ENCODE measurements at regions not wholly inside any gene's neighbourhood (a gene's known extent, or its start where the extent isn't known, plus 50 kb on each side); places are given as distances from the start of the nearest gene placed in this dataset.

DNA sequence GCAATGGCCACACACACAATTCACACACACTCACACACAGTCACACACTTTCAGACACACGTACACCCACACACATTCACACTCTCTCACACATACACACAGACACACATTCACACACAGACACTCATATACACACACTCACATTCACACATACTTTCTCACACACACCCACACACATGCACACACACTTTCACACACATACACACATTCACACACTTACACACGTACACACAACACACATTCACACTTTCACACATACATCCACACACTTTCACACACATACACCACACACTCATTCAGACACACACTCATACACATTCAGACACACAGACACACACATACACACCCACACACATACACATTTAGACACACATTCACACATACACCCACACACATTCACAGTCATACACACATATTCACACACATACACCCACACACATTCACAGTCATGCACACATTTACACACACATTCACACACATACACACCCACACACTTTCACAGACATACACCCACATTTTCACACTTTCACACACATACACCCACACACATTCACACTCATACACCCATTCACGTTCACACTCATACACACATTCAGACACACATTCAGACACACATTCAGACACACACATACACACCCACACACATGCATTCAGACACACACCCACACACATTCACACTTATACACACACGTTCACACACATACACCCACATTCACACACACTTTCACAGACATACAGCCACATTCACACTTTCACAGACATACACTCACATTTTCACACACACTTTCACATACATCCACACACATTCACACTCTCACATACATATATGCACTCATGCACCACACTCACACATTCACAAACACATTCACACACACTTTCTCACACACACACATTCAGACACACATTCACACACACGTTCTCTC, 52.6 kb upstream of the C14orf180 start:
- Histone ChIP-seq H3K36me3 (ENCODE audit: insufficient read depth, low read length) (no peaks in the 10 kb centered on the region), H3K4me3 (ENCODE audit: low read length) (no peak overlapping the region), H3K9me3 (ENCODE audit: control insufficient read depth in 1 of 2, insufficient read depth in 1 of 2, low read length in 2 of 2) (peaks cover 0 to 41% of the 10 kb centered on the region in 2 experiments), H3K27me3 (ENCODE audit: control insufficient read depth in 1 of 2, insufficient read depth in 2 of 2, low read length in 2 of 2) (peaks cover 0 to 9% of the 10 kb centered on the region in 2 experiments), H3K4me1 (ENCODE audit: insufficient read depth, low read length) (no peaks in the 10 kb centered on the region), H3K27ac (ENCODE audit: low read depth in 1 of 2, low read length in 2 of 2) (no peak overlapping the region)
- POLR2A ChIA-PET, result no interaction called here
- intact Hi-C loops (cut with DNase I, micrococcal nuclease), result no loop called here
- peaks cover 8% of the 10 kb centered on the region for H3K4me1 Mint-ChIP-seq (ENCODE audit: low read depth)
- H3K27ac Mint-ChIP-seq, result no peak overlapping the region
- peaks cover 5% of the 10 kb centered on the region for H3K27me3 Mint-ChIP-seq
- CTCF ChIA-PET, result no interaction called here
- ATAC-seq (ENCODE audit: poor library complexity) (no peak), DNase-seq (no peak)
- TF ChIP-seq, protein P1, sequence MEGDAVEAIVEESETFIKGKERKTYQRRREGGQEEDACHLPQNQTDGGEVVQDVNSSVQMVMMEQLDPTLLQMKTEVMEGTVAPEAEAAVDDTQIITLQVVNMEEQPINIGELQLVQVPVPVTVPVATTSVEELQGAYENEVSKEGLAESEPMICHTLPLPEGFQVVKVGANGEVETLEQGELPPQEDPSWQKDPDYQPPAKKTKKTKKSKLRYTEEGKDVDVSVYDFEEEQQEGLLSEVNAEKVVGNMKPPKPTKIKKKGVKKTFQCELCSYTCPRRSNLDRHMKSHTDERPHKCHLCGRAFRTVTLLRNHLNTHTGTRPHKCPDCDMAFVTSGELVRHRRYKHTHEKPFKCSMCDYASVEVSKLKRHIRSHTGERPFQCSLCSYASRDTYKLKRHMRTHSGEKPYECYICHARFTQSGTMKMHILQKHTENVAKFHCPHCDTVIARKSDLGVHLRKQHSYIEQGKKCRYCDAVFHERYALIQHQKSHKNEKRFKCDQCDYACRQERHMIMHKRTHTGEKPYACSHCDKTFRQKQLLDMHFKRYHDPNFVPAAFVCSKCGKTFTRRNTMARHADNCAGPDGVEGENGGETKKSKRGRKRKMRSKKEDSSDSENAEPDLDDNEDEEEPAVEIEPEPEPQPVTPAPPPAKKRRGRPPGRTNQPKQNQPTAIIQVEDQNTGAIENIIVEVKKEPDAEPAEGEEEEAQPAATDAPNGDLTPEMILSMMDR (IDR thresholded peaks at IDR 0.05), result no peak
- H3K4me3 Mint-ChIP-seq, result no peak overlapping the region
- H3K36me3 Mint-ChIP-seq (ENCODE audit: low read depth), result no peaks in the 10 kb centered on the region
- H3K9me3 Mint-ChIP-seq, result peaks cover 21% of the 10 kb centered on the region

DNA sequence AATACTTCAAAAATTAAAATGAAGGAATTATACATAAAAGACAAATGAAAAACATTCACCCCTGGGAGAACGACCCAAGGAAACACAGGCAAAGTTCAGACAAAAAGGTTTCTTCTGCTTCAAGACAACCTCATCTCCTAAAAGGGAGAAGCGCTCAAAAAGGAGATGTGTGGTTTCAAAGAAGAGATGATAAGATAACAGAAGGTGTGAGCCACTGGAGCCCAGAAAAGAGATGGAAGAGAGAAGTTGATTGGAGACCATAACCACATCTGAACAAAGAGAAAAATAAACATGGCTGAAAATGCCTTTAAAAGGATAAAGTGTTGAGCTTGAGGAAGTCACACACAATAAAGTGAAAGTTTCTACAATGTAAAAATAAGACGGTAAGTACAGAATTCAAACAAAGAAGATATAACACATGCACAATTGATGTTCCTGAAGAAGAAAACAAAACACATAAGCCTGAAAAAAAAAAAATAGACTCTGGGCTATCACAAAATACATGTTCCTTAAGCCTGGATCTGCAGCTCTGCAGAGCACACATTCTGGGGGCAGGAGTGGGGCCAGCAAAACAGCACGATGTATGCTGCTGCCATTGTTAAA, 51.6 kb upstream of the C14orf180 start:
- no peak overlapping the region for H3K27ac ChIP-seq (ENCODE audit: low read depth in 1 of 2, low read length in 2 of 2)
- H3K27me3 ChIP-seq (ENCODE audit: control insufficient read depth in 1 of 2, insufficient read depth in 2 of 2, low read length in 2 of 2), result peaks cover 0 to 9% of the 10 kb centered on the region in 2 experiments
- TF ChIP-seq, protein P1 (IDR thresholded peaks at IDR 0.05), result no peak
- Mint-ChIP-seq H3K4me1 (ENCODE audit: low read depth) (peaks cover 8% of the 10 kb centered on the region), H3K9me3 (peaks cover 21% of the 10 kb centered on the region), H3K27me3 (peaks cover 11% of the 10 kb centered on the region), H3K27ac (no peak overlapping the region), H3K4me3 (no peak overlapping the region), H3K36me3 (ENCODE audit: low read depth) (no peaks in the 10 kb centered on the region)
- ChIA-PET POLR2A (no interaction called here), CTCF (no interaction called here)
- DNase-seq (no peak), ATAC-seq (ENCODE audit: poor library complexity) (no peak)
- H3K36me3 ChIP-seq (ENCODE audit: insufficient read depth, low read length), result no peaks in the 10 kb centered on the region
- no peaks in the 10 kb centered on the region for H3K4me1 ChIP-seq (ENCODE audit: insufficient read depth, low read length)
- intact Hi-C loops (cut with DNase I, micrococcal nuclease), result no loop called here
- no peak overlapping the region for H3K4me3 ChIP-seq (ENCODE audit: low read length)
- H3K9me3 ChIP-seq (ENCODE audit: control insufficient read depth in 1 of 2, insufficient read depth in 1 of 2, low read length in 2 of 2), result peaks cover 0 to 34% of the 10 kb centered on the region in 2 experiments

DNA sequence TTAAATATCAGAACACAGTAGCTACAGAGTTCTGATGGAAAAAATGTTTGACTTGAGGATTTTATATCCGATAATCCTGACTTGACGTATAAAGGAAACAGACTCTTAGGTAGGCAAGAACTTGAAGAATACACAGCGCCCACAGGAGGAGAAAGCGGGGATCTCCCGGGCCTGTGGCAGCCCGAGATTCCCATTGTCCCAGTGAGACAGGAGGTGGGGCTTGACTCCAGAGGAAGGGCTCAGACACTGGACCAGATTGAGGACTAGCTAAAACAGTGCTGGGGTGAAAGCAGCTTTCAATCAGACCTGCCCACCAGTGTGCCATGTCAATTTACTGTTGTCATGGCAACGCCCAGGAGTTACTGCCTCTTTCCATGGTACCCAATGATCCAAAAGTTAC, 51.1 kb upstream of the C14orf180 start:
- no peak overlapping the region for H3K27ac Mint-ChIP-seq
- DNase-seq (no peak), ATAC-seq (ENCODE audit: poor library complexity) (no peak)
- ChIA-PET POLR2A (no interaction called here), CTCF (no interaction called here)
- Histone ChIP-seq H3K4me3 (ENCODE audit: low read length) (no peak overlapping the region), H3K9me3 (ENCODE audit: control insufficient read depth in 1 of 2, insufficient read depth in 1 of 2, low read length in 2 of 2) (peaks cover 0 to 31% of the 10 kb centered on the region in 2 experiments), H3K27ac (ENCODE audit: low read depth in 1 of 2, low read length in 2 of 2) (no peak overlapping the region), H3K27me3 (ENCODE audit: control insufficient read depth in 1 of 2, insufficient read depth in 2 of 2, low read length in 2 of 2) (peaks cover 2 to 9% of the 10 kb centered on the region in 2 experiments), H3K36me3 (ENCODE audit: insufficient read depth, low read length) (no peaks in the 10 kb centered on the region), H3K4me1 (ENCODE audit: insufficient read depth, low read length) (no peaks in the 10 kb centered on the region)
- H3K4me3 Mint-ChIP-seq, result no peak overlapping the region
- H3K27me3 Mint-ChIP-seq, result peaks cover 11% of the 10 kb centered on the region
- TF ChIP-seq, protein P1 (IDR thresholded peaks at IDR 0.05), result no peak
- H3K4me1 Mint-ChIP-seq (ENCODE audit: low read depth), result peaks cover 8% of the 10 kb centered on the region
- H3K9me3 Mint-ChIP-seq, result peaks cover 21% of the 10 kb centered on the region
- H3K36me3 Mint-ChIP-seq (ENCODE audit: low read depth), result no peaks in the 10 kb centered on the region
- intact Hi-C loops (cut with DNase I, micrococcal nuclease), result no loop called here
